H9 (cell line): ENCODE measurements at regions not wholly inside any gene's neighbourhood (a gene's known extent, or its start where the extent isn't known, plus 50 kb on each side); places are given as distances from the start of the nearest gene placed in this dataset.

Experiments
- DNase-seq: peaks from one replicate; pipeline ENCODE4 v3.0.0-alpha.2; 2017
- H2AFZ ChIP-seq: one replicate; pipeline ENCODE4 v1.6.1; 2013; ENCODE audit warnings: mild to moderate bottlenecking, low read length, control low read depth, moderate library complexity
- H2AK5ac ChIP-seq: 2 replicates; pipeline ENCODE4 v1.6.1; 2013; ENCODE audit warnings: low read length, control low read depth, mixed read lengths; ENCODE audit not compliant: insufficient read length
- H2BK120ac ChIP-seq: one replicate; pipeline ENCODE4 v1.6.1; 2013; ENCODE audit warnings: low read depth, mild to moderate bottlenecking, low read length, control low read depth, inconsistent platforms; ENCODE audit not compliant: poor library complexity, severe bottlenecking
- H2BK12ac ChIP-seq: 2 replicates; pipeline ENCODE4 v1.6.1; 2013; ENCODE audit warnings: low read length, control low read depth, mixed read lengths, low read depth; ENCODE audit not compliant: insufficient read length
- H2BK15ac ChIP-seq: 2 replicates; pipeline ENCODE4 v1.6.1; 2013; ENCODE audit warnings: low read depth, low read length, control low read depth
- H2BK20ac ChIP-seq: one replicate; pipeline ENCODE4 v1.6.1; 2013; ENCODE audit warnings: low read depth, mild to moderate bottlenecking, low read length, control low read depth, inconsistent platforms; ENCODE audit not compliant: poor library complexity, severe bottlenecking
- H2BK5ac ChIP-seq: 2 replicates; pipeline ENCODE4 v1.6.1; 2013; ENCODE audit warnings: low read length, control low read depth, mixed read lengths; ENCODE audit not compliant: insufficient read length
- H3K14ac ChIP-seq: 2 replicates; pipeline ENCODE4 v1.6.1; 2013; ENCODE audit warnings: low read length, control low read depth; ENCODE audit not compliant: insufficient read depth
- H3K18ac ChIP-seq: 2 replicates; pipeline ENCODE4 v1.6.1; 2013; ENCODE audit warnings: low read depth, mild to moderate bottlenecking, mixed read lengths, low read length, control low read depth; ENCODE audit not compliant: insufficient read length
- H3K23ac ChIP-seq: 2 replicates; pipeline ENCODE4 v1.6.1; 2013; ENCODE audit warnings: low read length, control low read depth, mixed read lengths, low read depth; ENCODE audit not compliant: insufficient read length
- H3K23me2 ChIP-seq: 2 replicates; pipeline ENCODE4 v1.6.1; 2013; ENCODE audit warnings: low read depth, mild to moderate bottlenecking, mixed read lengths, low read length, control low read depth; ENCODE audit not compliant: insufficient read length, poor library complexity, severe bottlenecking
- H3K27ac ChIP-seq: 2 replicates; pipeline ENCODE4 v1.5.1; 2013; ENCODE audit warnings: low read length, control low read depth, mixed read lengths, low read depth; ENCODE audit not compliant: insufficient read length
- H3K27me3 ChIP-seq: 2 replicates; pipeline ENCODE4 v1.6.1; 2013; ENCODE audit warnings: low read length, control low read depth, inconsistent platforms; ENCODE audit not compliant: insufficient read depth
- H3K4ac ChIP-seq: 2 replicates; pipeline ENCODE4 v1.6.1; 2013; ENCODE audit warnings: low read depth, mild to moderate bottlenecking, control low read depth, inconsistent platforms, low read length, moderate library complexity
- H3K4me1 ChIP-seq: 2 replicates; pipeline ENCODE4 v1.6.1; 2013; ENCODE audit warnings: low read length, control low read depth, inconsistent platforms; ENCODE audit not compliant: insufficient read depth
- H3K4me2 ChIP-seq: 2 replicates; pipeline ENCODE4 v1.6.1; 2013; ENCODE audit warnings: low read length, control low read depth, mixed read lengths; ENCODE audit not compliant: insufficient read length, insufficient read depth
- H3K56ac ChIP-seq: 2 replicates; pipeline ENCODE4 v1.6.1; 2013; ENCODE audit warnings: low read depth, mild to moderate bottlenecking, mixed read lengths, low read length, control low read depth; ENCODE audit not compliant: insufficient read length
- H3K79me1 ChIP-seq: 2 replicates; pipeline ENCODE4 v1.6.1; 2013; ENCODE audit warnings: low read depth, mild to moderate bottlenecking, moderate library complexity, low read length, control low read depth, inconsistent platforms; ENCODE audit not compliant: insufficient read depth, poor library complexity, severe bottlenecking
- H3K79me2 ChIP-seq: 2 replicates; pipeline ENCODE4 v1.6.1; 2013; ENCODE audit warnings: low read length, control low read depth, inconsistent platforms; ENCODE audit not compliant: insufficient read depth
- H3K9ac ChIP-seq: 2 replicates; pipeline ENCODE4 v1.6.1; 2013; ENCODE audit warnings: low read length, control low read depth, mixed read lengths; ENCODE audit not compliant: insufficient read length; ENCODE audit errors: extremely low read depth
- H3K9me3 ChIP-seq: one replicate; pipeline ENCODE4 v1.6.1; 2013; ENCODE audit warnings: low read depth, low read length, inconsistent platforms; ENCODE audit not compliant: control insufficient read depth
- H3T11ph ChIP-seq: one replicate; pipeline ENCODE4 v1.6.1; 2013; ENCODE audit warnings: mild to moderate bottlenecking, low read length, control low read depth, inconsistent platforms
- H4K20me1 ChIP-seq: one replicate; pipeline ENCODE4 v1.6.1; 2013; ENCODE audit not compliant: control insufficient read depth, insufficient read length, insufficient read depth
- H4K5ac ChIP-seq: 2 replicates; pipeline ENCODE4 v1.6.1; 2013; ENCODE audit warnings: low read depth, mild to moderate bottlenecking, mixed read lengths, low read length, control low read depth; ENCODE audit not compliant: insufficient read length
- H4K8ac ChIP-seq: replicated peaks from 2 replicates; pipeline ENCODE4 v1.6.1; 2013; ENCODE audit warnings: low read length, control low read depth, mixed read lengths, low read depth; ENCODE audit not compliant: insufficient read length
- H4K91ac ChIP-seq: 2 replicates; pipeline ENCODE4 v1.6.1; 2013; ENCODE audit warnings: low read depth, mild to moderate bottlenecking, moderate library complexity, mixed read lengths, low read length, control low read depth; ENCODE audit not compliant: insufficient read length
- H3K27ac Mint-ChIP-seq, 3 experiments: 2 replicates in 2 of 3; 3 replicates in 1 of 3; pipeline ENCODE4 v1.8.0; 2020 to 2021; ENCODE audit warnings: mixed read lengths in 3 of 3, mild to moderate bottlenecking in 1 of 3, moderate library complexity in 1 of 3
- H3K27me3 Mint-ChIP-seq: 2 replicates; pipeline ENCODE4 v1.8.0; 2021; ENCODE audit warnings: low read depth, mild to moderate bottlenecking, moderate library complexity, mixed read lengths
- H3K36me3 Mint-ChIP-seq, 3 experiments: 2 replicates in 2 of 3; 3 replicates in 1 of 3; pipeline ENCODE4 v1.8.0; 2020 to 2021; ENCODE audit warnings: low read depth in 3 of 3, mixed read lengths in 3 of 3; ENCODE audit not compliant: insufficient read depth in 1 of 3
- H3K4me1 Mint-ChIP-seq, 2 experiments: 2 replicates each; pipeline ENCODE4 v1.8.0; 2020; ENCODE audit warnings: mixed read lengths in 2 of 2
- H3K4me3 Mint-ChIP-seq, 2 experiments: 2 replicates in 1 of 2; 3 replicates in 1 of 2; pipeline ENCODE4 v1.8.0; 2020 to 2021; ENCODE audit warnings: mild to moderate bottlenecking in 2 of 2, mixed read lengths in 2 of 2, moderate library complexity in 1 of 2
- H3K9me3 Mint-ChIP-seq, 2 experiments: 2 replicates in 1 of 2; 3 replicates in 1 of 2; pipeline ENCODE4 v1.8.0; 2020; ENCODE audit warnings: mild to moderate bottlenecking in 2 of 2, mixed read lengths in 2 of 2, moderate library complexity in 1 of 2
- WGBS: extraction: QIAGEN DNeasy Blood & Tissue Kit; methylation state at CpG from one replicate; pipeline ENCODE4 v1.1.7; 2013; ENCODE audit warnings: missing lambda C conversion rate, low lambda C conversion rate, mixed read lengths; ENCODE audit not compliant: insufficient read length; ENCODE audit errors: extremely low coverage; 5-methylcytosine and 5-hydroxymethylcytosine counted together
- TF ChIP-seq, protein P1 (sequence below): fragments of 200-600 bp; sonication (generic); conservative IDR thresholded peaks from 3 replicates; pipeline ENCODE4 v1.8.0; 2021; ENCODE audit warnings: antibody characterized with exemption, mild to moderate bottlenecking

DNA sequence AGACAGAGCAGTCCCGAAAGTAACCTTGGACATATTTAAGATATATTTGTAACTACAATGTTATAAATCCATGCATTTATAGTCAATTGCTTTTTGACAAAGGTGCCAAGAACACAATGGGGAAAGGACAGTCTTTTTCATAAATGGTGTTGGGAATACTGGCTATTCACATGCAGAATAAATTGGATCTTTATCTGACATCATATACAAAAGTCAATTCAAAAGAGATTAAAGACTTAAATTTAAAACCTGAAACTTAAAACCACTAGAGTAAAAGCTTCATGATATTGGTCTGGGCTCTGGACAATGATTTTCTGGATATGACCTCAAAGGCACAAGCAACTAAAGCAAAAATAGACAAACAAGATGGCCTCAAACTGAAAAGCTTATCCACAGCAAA, 950.7 kb upstream of the TYRP1 start:
- no peaks in the 10 kb centered on the region for H3K23me2 ChIP-seq
- H2BK20ac ChIP-seq = no peak overlapping the region
- H2AK5ac ChIP-seq = no peak overlapping the region
- no peaks in the 10 kb centered on the region for H3K4me1 Mint-ChIP-seq
- no peaks in the 10 kb centered on the region for H4K20me1 ChIP-seq
- H3K4ac ChIP-seq = no peak overlapping the region
- H3K56ac ChIP-seq = no peak overlapping the region
- H3T11ph ChIP-seq = no peak overlapping the region
- H4K91ac ChIP-seq = no peak overlapping the region
- no peak overlapping the region for H3K18ac ChIP-seq
- H2BK120ac ChIP-seq = no peak overlapping the region
- H2AFZ ChIP-seq = no peak overlapping the region
- H3K4me2 ChIP-seq = no peak overlapping the region
- no peak overlapping the region for H4K5ac ChIP-seq
- H2BK15ac ChIP-seq = no peak overlapping the region
- no CpG with 5 or more reads among the region's 1 CpG for WGBS
- no peaks in the 10 kb centered on the region for H3K27me3 Mint-ChIP-seq
- no peaks in the 10 kb centered on the region for H3K79me1 ChIP-seq
- no peak for DNase-seq
- no peak overlapping the region for H3K27ac ChIP-seq
- H3K9ac ChIP-seq = no peak overlapping the region
- no peaks in the 10 kb centered on the region; a peak in 3 of 5 replicates for H3K9me3 Mint-ChIP-seq
- H3K23ac ChIP-seq = no peak overlapping the region
- no peaks in the 10 kb centered on the region for H3K27me3 ChIP-seq
- H3K4me1 ChIP-seq = no peaks in the 10 kb centered on the region
- H3K4me3 Mint-ChIP-seq = no peak overlapping the region
- no peak overlapping the region for H2BK12ac ChIP-seq
- TF ChIP-seq, protein P1, sequence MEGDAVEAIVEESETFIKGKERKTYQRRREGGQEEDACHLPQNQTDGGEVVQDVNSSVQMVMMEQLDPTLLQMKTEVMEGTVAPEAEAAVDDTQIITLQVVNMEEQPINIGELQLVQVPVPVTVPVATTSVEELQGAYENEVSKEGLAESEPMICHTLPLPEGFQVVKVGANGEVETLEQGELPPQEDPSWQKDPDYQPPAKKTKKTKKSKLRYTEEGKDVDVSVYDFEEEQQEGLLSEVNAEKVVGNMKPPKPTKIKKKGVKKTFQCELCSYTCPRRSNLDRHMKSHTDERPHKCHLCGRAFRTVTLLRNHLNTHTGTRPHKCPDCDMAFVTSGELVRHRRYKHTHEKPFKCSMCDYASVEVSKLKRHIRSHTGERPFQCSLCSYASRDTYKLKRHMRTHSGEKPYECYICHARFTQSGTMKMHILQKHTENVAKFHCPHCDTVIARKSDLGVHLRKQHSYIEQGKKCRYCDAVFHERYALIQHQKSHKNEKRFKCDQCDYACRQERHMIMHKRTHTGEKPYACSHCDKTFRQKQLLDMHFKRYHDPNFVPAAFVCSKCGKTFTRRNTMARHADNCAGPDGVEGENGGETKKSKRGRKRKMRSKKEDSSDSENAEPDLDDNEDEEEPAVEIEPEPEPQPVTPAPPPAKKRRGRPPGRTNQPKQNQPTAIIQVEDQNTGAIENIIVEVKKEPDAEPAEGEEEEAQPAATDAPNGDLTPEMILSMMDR = no peak
- no peaks in the 10 kb centered on the region for H3K36me3 Mint-ChIP-seq
- H3K9me3 ChIP-seq = no peaks in the 10 kb centered on the region
- H2BK5ac ChIP-seq = no peak overlapping the region
- no peak overlapping the region for H3K14ac ChIP-seq
- H3K79me2 ChIP-seq = no peaks in the 10 kb centered on the region
- no peak overlapping the region for H4K8ac ChIP-seq
- no peak overlapping the region for H3K27ac Mint-ChIP-seq
